KMS-11 (cell line): ENCODE measurements at regions not wholly inside any gene's neighbourhood (a gene's known extent, or its start where the extent isn't known, plus 50 kb on each side); places are given as distances from the start of the nearest gene placed in this dataset.

ENCODE experiments used
- H2AFZ ChIP-seq: fragments of 200-600 bp; sonication (generic); 2 replicates; pipeline ENCODE4 v1.6.1; 2016; ENCODE audit warnings: antibody characterized with exemption, mixed run types, low read depth
- H3K27ac ChIP-seq: fragments of 200-600 bp; sonication (generic); 2 replicates; pipeline ENCODE4 v1.6.1; 2016; ENCODE audit warnings: mild to moderate bottlenecking, mixed run types
- H3K27me3 ChIP-seq: fragments of 200-600 bp; sonication (generic); 2 replicates; pipeline ENCODE4 v1.6.1; 2017; ENCODE audit warnings: mild to moderate bottlenecking, low read depth, mixed run types, moderate library complexity; ENCODE audit not compliant: insufficient read depth
- H3K36me3 ChIP-seq: fragments of 200-600 bp; sonication (generic); 2 replicates; pipeline ENCODE4 v1.6.1; 2017; ENCODE audit warnings: mild to moderate bottlenecking, mixed run types; ENCODE audit not compliant: insufficient read depth
- H3K4me1 ChIP-seq: fragments of 200-600 bp; sonication (generic); 2 replicates; pipeline ENCODE4 v1.6.1; 2016; ENCODE audit warnings: mild to moderate bottlenecking, low read depth, mixed run types; ENCODE audit not compliant: poor library complexity, severe bottlenecking
- H3K4me2 ChIP-seq: fragments of 200-600 bp; sonication (generic); 2 replicates; pipeline ENCODE4 v1.7.0; 2016; ENCODE audit warnings: mild to moderate bottlenecking, mixed run types
- H3K4me3 ChIP-seq: fragments of 200-600 bp; sonication (generic); IDR thresholded peaks from 2 replicates; pipeline ENCODE4 v1.6.1; 2017; ENCODE audit warnings: low read depth, low read length, mixed read lengths; ENCODE audit not compliant: insufficient read depth
- H3K79me2 ChIP-seq: fragments of 200-600 bp; sonication (generic); 2 replicates; pipeline ENCODE4 v1.6.1; 2016; ENCODE audit warnings: low read depth, mixed run types; ENCODE audit not compliant: insufficient read depth
- H3K9ac ChIP-seq: fragments of 200-600 bp; sonication (generic); 2 replicates; pipeline ENCODE4 v1.6.1; 2016; ENCODE audit warnings: mild to moderate bottlenecking, mixed run types
- H4K20me1 ChIP-seq: fragments of 200-600 bp; sonication (generic); 2 replicates; pipeline ENCODE4 v1.6.1; 2016; ENCODE audit warnings: mild to moderate bottlenecking, mixed run types; ENCODE audit not compliant: insufficient read depth
- TF ChIP-seq, protein P1 (sequence below): fragments of 200-600 bp; sonication (generic); conservative IDR thresholded peaks from 2 replicates; pipeline ENCODE4 v1.6.1; 2017; ENCODE audit warnings: low read depth, mild to moderate bottlenecking, antibody characterized with exemption, low read length, moderate library complexity, mixed read lengths

DNA sequence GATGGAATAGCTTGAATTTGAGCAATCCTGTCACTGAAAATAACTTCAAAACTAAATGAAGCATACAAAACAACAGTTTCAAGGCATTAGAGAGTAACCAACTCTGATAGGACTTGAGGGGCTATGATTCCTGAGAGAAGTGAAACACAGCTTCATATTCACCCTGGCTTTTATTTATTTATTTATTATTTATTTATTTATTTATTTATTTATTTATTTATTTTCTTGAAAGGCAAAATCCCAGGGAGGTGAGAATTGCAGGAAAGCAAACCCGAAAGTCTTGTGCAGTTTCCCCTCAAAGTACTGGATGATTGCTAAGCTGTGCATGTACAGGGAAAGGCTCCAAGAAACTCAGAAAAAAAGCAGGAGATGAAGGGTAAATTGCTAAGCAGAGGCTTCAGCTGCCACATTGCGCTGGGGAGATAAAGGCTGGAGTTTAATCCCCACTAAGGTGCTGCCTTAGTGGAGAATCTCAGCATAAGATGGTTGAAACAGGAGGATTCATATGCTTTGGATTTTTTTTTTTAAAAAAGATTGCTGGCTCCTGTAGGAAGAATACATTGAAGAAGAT lies 72.9 kb upstream of the COL24A1 start:
- Histone ChIP-seq H3K79me2 (no peaks in the 10 kb centered on the region), H3K27me3 (no peaks in the 10 kb centered on the region), H3K4me1 (no peaks in the 10 kb centered on the region), H3K36me3 (no peaks in the 10 kb centered on the region), H3K4me3 (no peak overlapping the region), H3K27ac (no peak overlapping the region), H4K20me1 (no peaks in the 10 kb centered on the region), H3K9ac (no peak overlapping the region), H3K4me2 (no peak overlapping the region), H2AFZ (no peak overlapping the region)
- TF ChIP-seq, protein P1, sequence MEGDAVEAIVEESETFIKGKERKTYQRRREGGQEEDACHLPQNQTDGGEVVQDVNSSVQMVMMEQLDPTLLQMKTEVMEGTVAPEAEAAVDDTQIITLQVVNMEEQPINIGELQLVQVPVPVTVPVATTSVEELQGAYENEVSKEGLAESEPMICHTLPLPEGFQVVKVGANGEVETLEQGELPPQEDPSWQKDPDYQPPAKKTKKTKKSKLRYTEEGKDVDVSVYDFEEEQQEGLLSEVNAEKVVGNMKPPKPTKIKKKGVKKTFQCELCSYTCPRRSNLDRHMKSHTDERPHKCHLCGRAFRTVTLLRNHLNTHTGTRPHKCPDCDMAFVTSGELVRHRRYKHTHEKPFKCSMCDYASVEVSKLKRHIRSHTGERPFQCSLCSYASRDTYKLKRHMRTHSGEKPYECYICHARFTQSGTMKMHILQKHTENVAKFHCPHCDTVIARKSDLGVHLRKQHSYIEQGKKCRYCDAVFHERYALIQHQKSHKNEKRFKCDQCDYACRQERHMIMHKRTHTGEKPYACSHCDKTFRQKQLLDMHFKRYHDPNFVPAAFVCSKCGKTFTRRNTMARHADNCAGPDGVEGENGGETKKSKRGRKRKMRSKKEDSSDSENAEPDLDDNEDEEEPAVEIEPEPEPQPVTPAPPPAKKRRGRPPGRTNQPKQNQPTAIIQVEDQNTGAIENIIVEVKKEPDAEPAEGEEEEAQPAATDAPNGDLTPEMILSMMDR = no peak

DNA sequence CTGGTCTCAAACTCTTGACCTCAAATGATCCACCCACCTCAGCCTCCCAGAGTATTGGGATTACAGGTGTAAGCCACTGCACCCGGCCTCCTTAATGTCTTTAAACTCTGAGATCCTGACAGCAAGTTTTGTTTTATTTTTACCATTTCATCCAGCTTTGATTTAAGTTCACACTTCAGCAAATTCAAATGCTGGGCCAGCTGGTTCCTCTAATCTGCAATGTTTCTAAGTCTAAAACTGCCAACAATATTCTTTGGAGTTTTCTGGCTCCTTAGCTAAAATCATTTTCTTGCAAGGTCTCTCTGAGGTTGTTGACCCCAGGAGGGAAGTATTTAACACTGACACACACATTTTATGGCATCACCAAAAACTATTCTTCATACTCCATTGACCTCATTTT lies 72.0 kb upstream of the COL24A1 start:
- Histone ChIP-seq H3K36me3 (no peaks in the 10 kb centered on the region), H3K27ac (no peak overlapping the region), H3K27me3 (no peaks in the 10 kb centered on the region), H3K4me1 (no peaks in the 10 kb centered on the region), H3K4me3 (no peak overlapping the region), H3K79me2 (no peaks in the 10 kb centered on the region), H3K4me2 (no peak overlapping the region), H3K9ac (no peak overlapping the region), H2AFZ (no peak overlapping the region), H4K20me1 (no peaks in the 10 kb centered on the region)
- TF ChIP-seq, protein P1 = no peak

DNA sequence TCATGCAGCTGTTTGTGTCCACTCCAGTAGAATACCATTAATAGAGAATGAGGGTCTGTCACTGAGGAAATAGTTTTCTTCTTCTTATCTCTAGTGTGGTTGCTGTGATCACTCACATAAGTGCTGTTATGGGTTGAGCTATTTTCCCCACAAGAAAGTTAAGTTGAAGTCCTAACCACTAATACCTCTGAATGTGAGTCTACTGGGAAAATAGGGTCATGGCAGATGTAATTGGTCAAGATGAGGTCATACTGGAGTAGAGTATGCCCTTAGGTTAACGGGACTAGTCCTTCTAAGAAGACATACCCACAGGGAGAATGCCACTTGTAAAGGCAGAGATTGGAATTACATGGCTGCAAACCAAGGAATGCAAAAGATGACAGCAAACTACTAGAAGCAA lies 70.5 kb upstream of the COL24A1 start:
- TF ChIP-seq, protein P1 = no peak
- no peaks in the 10 kb centered on the region for H4K20me1 ChIP-seq
- no peak overlapping the region for H3K4me3 ChIP-seq
- H3K4me2 ChIP-seq = no peak overlapping the region
- no peaks in the 10 kb centered on the region for H3K4me1 ChIP-seq
- no peaks in the 10 kb centered on the region for H3K79me2 ChIP-seq
- no peak overlapping the region for H3K27ac ChIP-seq
- H3K36me3 ChIP-seq = no peaks in the 10 kb centered on the region
- H3K27me3 ChIP-seq = no peaks in the 10 kb centered on the region
- H3K9ac ChIP-seq = no peak overlapping the region
- H2AFZ ChIP-seq = no peak overlapping the region

DNA sequence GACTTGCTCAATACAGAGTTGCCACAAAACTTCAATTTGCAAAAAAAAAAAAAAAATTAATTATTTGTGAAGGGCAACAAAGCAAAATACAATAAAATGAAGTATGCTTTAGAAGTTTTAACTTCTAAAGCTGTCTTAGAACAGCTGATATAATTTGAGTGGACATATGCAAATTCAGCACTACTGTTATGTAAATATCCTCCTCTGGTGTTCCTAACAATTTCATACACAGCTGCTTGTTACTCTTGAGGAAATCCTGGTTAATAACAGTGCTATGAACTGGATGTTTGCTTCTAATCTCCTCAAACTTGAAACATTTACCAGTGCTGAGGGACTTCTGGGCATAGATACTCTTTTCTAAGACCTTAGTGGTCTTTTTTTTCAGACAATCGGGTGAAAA lies 69.6 kb upstream of the COL24A1 start:
- Histone ChIP-seq H4K20me1 (no peaks in the 10 kb centered on the region), H2AFZ (no peak overlapping the region), H3K79me2 (no peaks in the 10 kb centered on the region), H3K4me3 (no peak overlapping the region), H3K27ac (no peak overlapping the region), H3K4me2 (no peak overlapping the region), H3K9ac (no peak overlapping the region), H3K27me3 (no peaks in the 10 kb centered on the region), H3K4me1 (no peaks in the 10 kb centered on the region), H3K36me3 (no peaks in the 10 kb centered on the region)
- TF ChIP-seq, protein P1 = no peak
